GM19239 (cell line): ENCODE measurements at regions not wholly inside any gene's neighbourhood (a gene's known extent, or its start where the extent isn't known, plus 50 kb on each side); places are given as distances from the start of the nearest gene placed in this dataset.
"Not testable (repeated sequence)": the region's sequence is repeated elsewhere in the genome, so short reads cannot be mapped to it uniquely, and the experiment has no call there.

Experiments
- DNase-seq: peaks from one replicate; pipeline ENCODE4 v3.0.0; 2011; ENCODE audit warnings: low spot score; ENCODE audit not compliant: insufficient read length
- FAIRE-seq: peaks from 2 replicates; lab custom pipeline; 2011; peaks lifted over from hg19 to GRCh38; lab: Jason Lieb, UNC

DNA sequence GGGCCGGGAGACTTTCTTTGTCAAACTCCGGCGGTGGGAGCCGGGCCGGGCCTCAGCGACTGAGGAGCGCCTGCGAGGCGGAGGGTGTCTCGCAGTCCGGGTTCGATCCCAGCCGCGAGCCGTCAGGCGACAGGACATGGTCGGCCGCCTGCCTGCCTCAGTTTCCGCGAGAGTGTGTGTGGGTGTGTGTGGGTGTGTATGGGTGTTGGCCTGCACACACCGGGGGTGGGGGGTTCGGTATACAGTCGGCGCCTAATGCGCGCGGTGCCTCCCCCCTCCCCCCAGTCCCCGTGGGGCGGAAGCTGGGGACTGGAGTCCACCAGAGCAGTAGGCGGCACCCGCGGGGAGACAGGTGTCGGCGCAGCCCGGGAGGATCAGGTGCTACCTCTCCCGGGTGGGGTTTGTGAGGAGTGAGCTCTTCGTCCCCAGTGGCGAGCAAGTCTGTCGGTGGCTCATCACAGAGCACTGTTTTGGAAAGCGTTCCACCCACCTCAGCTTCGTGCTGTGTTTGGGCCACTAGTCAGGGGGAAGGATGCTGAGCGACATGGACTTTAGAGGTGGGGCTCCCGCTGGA, 246.3 kb downstream of the GOLGA6L6 start:
- DNase-seq, result no peak
- FAIRE-seq, result no peak

DNA sequence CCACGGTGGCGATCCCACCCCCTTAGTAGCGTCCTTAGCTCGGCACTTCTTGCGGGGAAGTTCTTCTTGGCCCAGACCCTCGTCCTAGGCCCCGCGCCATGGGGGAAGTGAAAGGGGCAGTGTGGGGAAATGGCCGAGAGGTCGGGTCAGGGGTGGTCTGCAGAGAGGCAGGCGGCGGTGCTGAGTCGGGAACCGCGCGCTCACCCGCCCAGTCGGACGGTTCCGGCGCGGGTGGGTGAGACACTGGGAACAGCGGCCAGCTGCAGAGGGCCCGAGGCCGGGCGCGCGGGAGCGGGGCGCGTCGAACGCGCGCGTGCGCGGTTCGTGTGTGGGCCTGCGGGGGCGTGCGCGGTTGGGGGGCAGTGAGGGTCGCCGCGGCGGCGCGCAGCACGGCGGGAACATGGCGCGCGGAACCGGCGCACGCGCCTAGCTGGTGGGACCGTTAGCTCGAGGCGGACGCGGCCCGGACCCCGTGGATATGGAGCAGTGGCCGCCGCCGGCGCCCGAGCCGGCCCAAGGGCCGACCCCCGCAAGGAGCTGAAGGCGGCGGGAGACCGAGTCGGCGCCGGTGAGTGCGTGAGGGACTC, 246.9 kb downstream of the GOLGA6L6 start:
- DNase-seq, result no peak
- no peak for FAIRE-seq

DNA sequence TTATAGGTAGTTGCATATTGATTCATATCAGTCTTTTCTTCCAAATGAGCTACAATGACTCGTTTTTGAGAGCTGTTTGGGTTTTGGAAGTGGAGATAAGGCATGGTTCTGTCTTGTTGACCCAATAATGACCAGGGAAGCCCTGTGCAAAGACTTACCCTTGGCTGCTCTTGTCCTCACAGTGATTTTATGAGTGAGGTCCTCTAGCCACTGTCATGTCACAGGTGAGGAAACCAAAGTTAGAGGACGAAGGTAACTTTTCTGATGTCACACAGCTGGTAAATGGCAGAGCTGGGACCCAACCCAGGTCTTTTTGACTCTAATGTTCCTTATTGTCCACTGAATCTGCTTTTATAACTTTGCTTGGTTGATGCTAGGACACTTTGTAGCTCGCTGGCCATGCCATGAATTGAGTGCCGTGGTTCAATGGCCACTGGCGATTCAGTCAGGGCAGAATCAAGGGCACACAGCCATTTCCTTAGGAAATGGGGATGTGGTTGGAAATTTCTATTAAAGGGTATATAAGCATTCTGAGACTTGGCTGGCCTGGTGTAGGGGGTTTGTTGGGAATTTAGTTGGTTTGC, 249.1 kb downstream of the GOLGA6L6 start:
- FAIRE-seq, result not testable (repeated sequence)

DNA sequence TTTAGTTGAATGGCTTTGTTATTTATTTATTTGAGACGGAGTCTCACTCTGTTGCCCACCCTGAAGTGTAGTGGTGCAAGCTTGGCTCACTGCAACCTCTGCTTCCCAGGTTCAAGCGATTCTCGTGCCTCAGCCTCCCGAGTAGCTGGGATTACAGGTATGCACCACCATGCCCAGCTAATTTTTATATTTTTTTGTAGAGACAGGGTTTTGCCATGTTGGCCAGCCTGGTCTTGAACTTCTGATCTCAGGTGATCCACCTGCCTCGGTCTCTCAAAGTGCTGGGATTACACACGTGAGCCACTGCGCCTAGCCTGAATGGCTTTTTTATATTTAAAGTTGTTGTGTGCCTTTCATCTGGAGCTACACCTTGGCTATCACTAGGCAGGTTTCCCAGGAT, 250.0 kb downstream of the GOLGA6L6 start:
- not testable (repeated sequence) for FAIRE-seq, DNase-seq

More for the DNA sequence above, 249.1 kb downstream of the GOLGA6L6 start:
- DNase-seq, result not testable (repeated sequence)

DNA sequence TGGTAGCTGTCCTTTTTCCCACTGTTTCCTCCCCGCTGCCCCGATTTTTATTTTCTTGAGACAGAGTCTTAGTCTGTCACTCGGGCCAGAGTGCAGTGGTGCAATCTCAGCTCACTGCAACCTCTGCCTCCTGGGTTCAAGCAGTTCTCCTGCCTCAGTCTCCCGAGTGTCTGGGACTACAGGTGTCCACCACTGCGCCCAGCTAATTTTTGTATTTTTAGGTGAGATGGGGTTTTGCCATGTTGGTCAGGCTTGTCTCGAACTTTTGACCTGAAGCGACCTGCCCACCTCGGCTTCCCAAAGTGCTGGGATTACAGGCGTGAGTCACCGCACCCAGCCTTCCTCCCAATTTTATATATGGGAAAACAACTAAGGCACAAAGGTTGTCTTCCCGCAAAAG, 251.0 kb downstream of the GOLGA6L6 start:
- FAIRE-seq, DNase-seq: not testable (repeated sequence)

DNA sequence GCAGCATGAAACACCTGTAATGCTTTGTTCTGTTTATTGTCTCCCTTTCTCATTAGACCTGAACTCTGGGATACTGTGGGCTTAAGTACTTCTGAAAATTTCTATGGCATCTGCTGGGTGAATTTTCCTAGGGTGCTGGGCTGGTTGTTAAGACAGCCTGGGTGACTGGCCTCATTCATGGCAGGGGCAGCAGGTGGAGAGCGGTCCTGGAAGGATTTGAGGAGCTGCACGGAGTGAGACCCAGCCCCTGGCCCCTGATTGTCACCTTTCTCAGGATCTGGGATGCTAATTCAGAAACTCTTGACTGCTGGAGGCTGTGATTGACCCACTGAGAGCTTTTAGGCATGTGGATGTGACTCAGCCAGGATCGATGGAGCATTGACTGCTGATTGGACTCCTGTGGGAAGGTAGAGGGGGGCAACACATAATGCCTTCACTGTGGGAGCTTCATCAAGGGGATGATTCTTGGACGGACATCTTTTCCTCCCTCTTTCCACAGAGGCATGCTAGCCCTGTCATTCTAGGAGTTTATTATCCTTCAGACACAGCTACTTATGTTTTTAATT, 252.0 kb downstream of the GOLGA6L6 start:
- DNase-seq, FAIRE-seq: not testable (repeated sequence)

DNA sequence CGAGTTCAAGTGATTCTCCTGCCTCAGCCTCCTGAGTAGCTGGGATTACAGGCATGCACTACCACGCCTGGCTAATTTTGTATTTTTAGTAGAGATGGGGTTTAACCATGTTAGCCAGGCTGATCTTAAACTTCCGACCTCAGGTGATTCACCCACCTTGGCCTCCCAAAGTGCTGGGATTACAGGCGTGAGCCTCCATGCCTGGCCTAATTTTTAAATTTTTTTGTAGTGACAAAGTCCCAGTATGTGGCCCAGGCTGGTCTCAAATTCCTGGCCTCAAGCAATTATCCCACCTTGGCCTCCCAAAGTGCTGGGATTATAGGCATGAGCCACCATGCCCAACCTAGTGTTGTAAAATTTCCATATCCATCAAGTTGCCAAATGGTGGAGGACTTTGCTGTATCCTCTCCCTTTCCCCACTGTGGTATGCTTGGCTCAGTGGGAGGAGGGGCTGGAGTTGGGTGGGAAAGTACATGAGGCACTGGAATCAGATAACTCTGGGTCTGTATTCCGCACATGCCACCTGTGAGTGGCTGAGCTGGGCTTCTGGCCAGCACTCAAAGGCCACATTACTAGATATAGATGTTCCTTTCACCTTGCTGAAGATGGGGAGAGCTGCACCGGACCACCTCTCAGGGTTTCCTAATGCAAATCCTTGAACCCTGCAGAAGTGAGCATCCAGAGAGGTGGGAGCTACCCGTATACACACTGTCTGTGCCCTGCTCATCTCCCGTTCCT, 252.6 kb downstream of the GOLGA6L6 start:
- DNase-seq, FAIRE-seq: not testable (repeated sequence)

DNA sequence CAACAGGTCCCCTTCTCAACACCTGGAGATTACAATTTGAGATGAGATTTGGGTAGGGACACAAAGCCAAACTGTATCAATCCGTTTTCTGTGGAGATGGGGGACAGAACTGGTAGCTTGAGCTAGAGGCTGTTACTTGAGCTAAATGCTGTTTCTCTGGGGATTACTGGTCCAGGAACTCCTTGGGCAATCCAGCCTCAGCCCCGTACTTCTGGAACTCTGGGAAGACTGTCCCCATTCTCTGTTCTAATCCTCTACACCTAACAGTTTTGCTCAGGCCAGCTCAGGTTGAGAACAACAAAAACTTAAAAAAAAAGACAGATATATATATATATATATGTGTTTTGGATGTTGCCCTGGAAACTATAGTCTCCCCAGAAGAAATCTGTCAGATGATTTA, 255.0 kb downstream of the GOLGA6L6 start:
- not testable (repeated sequence) for FAIRE-seq, DNase-seq

DNA sequence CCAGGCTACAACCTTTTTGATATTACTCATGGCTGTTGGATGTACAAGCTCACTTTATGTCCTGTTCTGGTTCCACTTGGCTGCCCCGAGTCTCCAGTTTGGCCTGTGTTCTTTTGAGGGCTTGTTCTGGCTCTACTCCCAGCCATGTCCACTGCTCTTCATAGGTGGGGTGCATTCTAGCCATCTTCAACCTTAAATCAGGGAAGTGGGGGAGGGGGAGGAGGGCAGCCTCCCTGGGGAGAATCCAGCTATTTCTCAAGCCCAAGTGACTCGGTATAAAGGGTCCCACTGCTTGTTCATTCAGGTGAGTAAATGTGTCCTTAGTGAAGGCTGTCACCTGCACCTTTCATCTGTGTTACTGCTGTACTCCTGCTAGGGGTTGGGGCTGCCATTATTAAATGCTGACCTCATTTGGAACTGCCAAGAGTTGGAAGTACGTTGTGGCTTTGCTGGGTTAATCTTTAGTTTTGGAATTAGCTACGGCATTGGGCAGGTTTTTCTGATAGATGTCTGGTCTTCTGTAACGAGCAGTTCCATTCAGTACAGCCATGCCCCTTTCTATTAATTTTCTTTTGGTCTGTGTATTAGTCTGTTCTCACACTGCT, 255.8 kb downstream of the GOLGA6L6 start:
- FAIRE-seq, DNase-seq: not testable (repeated sequence)

DNA sequence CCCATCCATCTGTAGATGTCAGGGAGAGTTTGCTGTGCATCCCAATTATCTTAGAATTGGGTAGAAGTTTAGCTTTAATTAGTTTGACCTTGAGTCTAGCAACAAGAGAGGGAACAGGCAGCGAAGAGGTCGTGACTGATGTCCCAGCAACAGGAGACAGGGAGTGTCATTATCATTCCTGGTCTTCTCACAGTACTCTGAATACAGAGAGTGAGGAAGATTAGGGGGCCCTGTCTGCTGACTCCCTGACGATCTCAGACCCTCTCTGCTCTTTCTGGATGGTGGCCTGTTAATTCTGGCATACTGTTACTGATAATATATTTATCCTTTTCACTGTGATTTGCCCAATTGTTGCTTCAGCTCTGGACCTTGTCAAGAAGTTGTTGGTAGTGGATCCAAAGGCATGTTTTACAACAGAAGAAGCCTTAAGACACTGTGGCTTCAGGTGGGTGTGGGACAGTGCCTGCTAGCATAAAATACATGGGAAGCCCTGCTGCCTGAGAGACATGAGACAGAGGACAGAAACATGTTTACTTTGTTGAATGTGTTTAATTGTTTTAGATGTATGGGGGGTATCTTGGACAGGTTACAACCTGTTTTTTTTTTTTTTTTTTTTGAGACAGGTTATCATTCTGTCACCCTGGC, 256.6 kb downstream of the GOLGA6L6 start:
- DNase-seq, FAIRE-seq: not testable (repeated sequence)

DNA sequence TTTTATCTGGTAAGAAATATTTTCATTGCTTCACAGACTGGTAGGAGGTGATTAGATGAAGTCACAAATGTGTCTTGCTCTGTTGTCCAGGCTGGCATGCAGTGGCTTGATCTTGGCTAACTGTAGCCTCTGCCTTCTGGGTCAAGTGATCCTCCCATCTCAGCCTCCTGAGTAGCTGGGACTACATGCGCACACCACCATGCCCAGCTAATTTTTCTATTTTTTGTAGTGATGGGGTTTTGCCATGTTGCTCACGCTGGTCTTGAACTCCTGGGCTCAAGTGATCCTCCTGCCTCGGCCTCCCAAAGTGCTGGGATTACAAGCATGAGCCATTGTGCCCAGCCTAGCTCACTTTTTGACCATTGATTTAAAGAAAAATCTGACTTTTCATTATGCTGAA, 257.9 kb downstream of the GOLGA6L6 start:
- not testable (repeated sequence) for DNase-seq, FAIRE-seq

DNA sequence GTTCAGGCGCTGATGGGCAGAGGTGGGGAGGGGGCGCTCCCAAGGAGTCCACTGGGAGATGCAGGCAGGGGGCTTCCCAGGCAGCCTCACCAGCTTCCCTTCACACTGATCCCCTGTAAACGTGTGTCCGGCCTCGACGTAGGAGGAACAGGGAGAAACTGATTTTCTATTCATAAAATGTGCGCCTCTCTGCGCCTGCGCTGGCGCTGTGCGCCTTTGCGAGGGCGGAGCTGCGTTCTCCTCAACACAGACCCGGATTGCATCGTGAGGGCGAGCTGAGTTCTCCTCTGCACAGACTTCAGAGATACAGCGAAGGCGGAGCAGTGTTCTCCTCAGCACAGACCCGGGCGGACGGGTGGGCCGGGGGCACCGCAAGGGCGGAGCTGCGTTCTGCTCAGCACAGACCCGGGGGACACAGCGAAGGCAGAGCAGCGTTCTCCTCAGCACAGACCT, 259.1 kb downstream of the GOLGA6L6 start:
- not testable (repeated sequence) for DNase-seq, FAIRE-seq

DNA sequence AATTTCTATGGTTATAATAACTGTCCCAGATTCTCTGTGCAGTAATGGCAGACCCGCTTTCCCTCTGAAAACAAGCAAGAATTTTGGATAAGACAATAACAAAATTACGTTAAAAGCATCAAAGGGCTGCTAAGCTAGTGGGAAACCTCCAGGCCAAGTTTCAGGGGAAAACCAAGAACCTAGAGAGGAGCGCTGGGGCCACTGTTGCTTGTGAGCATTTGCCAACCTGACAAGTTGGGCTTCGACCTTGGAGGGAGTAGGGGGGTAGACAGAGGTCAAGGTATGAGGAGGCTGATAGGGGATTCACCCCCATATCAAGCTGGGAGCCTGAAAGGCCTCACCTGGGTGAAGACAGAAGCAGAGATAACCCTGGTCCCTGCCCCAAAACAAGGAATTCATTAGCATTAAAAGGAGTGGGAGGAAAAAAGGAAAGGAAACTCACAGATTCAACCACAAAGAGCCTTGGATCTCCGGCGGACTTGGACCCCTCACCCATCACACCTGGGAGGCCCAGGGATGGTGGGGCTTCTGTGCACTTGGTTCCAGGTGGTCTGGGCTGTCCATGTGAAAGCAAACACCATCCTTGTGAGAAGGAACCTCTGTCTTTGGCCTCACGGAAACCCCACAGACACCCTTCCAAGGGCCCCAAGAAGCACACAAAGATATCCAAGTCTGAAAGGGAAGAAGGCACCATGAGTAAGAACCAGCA, 259.9 kb downstream of the GOLGA6L6 start:
- not testable (repeated sequence) for FAIRE-seq, DNase-seq

DNA sequence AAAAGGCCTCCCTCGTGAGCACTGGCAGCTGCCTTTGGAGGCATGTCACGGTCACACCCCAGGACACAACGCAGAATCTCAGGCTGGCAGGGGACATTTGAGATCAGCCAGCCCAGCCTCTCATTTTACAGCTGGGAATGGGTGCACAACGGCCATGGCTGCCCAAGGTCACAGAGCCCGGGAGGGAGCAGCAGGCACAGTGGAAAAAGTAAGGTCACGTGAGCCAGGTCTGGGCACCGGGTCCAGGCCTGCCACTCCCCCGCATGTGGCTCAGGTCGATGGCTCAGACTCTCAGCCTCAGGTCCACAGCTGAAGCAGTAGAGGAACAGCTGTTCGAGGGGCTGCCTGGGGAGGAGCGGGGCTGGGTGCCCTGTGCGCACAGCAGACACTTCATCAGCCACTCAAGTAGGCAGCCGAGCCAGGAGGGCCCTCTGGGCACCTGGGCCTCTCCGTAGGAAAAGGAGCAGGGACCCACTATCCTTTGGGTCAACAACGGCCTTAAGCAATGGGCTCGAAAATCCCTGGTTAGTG, 260.6 kb downstream of the GOLGA6L6 start:
- no peak for DNase-seq

DNA sequence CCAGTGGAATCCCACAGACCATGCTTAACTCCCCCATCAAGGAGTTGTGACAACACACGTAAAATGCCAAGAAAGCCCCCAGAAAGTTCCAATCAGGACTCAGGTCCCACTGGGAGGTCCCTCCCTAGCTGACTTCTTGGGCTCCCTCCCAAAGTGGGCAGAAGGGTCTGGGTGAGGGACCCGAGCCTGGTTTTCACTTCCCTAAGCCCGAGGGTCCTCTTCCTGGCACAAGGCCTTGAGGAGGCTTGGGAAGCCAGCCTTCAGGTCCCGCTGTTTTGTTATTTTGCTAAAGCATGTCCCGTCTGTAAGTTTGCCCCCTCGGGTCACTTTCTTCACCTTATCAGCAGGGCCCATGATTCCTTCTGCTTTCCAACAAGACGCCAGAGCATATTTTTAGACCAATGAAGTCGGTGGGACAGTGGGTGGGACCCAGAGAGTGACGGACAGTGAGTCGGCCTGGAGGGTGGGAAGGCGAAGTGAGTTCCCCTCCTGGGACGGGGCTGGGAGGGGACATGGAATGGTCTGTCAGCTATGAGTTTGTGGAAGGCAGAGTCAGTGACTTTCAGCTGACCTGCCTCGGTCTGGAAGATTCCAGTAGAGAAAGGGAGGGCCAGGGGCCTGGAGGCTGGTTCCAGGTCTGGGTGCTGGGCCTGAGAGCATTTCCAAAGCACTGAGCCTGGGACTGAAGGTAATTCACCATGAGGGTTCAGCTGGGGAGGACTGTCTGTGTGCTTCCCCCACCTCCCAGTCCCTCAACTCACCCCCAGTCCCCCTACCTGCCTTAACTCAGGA, 261.3 kb downstream of the GOLGA6L6 start:
- FAIRE-seq, result not testable (repeated sequence)

More for the DNA sequence above, 260.6 kb downstream of the GOLGA6L6 start:
- FAIRE-seq, result no peak

DNA sequence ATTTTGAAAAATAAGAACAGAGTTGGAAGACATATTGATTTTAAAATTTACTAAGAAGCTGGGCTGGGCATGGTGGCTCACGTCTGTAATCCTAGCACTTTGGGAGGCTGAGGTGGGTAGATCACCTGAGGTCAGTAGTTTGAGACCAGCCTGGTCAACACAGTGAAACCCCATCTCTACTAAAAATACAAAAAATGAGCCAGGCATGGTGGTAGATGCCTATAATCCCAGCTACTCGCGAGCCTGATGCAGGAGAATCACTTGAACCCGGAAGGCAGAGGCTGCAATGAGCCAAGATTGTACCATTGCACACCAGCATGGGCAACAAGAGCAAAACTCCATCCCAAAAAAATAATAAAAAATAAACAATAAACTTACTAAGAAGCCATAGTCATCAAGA, 262.5 kb downstream of the GOLGA6L6 start:
- FAIRE-seq, DNase-seq: not testable (repeated sequence)

More for the DNA sequence above, 261.3 kb downstream of the GOLGA6L6 start:
- not testable (repeated sequence) for DNase-seq

DNA sequence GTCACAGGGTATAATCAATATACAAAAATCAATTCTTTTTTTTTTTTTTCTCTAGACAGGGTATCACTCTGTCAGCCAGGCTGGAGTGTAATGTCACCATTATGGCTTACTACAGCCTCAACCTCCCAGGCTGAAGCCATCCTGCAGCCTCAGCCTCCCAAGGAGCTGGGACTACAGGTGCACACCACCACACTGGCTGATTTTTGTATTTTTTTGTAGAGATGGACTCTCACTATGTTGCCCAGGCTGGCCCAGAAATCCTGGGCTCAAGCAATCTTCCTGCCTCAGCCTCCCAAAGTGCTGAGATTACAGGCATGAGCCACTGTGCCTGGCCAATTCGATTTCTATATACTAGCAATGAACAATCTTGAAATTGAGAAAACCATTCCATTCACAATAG, 263.2 kb downstream of the GOLGA6L6 start:
- DNase-seq, FAIRE-seq: not testable (repeated sequence)

DNA sequence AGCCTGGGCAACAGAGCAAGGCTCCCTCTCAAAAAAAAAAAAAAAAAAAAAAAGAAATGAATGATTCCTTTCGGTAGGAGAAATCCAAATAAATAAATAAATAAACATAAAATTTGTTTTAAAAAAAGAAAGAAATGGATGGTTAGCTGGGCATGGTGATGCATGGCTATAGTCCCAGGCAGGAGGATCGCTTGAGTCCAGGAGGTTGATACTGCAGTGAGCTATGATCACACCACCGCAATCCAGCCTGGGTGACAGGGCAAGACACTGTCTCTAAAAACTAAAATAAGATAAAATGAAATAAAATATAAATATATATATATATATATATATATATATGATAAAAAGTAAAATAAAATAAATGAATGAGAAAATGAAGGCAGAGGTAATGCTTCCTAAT, 264.1 kb downstream of the GOLGA6L6 start:
- DNase-seq, FAIRE-seq: not testable (repeated sequence)
